ENCODE measurements at regions not wholly inside any gene's neighbourhood (a gene's known extent, or its start where the extent isn't known, plus 50 kb on each side); places are given as distances from the start of the nearest gene placed in this dataset.

DNA sequence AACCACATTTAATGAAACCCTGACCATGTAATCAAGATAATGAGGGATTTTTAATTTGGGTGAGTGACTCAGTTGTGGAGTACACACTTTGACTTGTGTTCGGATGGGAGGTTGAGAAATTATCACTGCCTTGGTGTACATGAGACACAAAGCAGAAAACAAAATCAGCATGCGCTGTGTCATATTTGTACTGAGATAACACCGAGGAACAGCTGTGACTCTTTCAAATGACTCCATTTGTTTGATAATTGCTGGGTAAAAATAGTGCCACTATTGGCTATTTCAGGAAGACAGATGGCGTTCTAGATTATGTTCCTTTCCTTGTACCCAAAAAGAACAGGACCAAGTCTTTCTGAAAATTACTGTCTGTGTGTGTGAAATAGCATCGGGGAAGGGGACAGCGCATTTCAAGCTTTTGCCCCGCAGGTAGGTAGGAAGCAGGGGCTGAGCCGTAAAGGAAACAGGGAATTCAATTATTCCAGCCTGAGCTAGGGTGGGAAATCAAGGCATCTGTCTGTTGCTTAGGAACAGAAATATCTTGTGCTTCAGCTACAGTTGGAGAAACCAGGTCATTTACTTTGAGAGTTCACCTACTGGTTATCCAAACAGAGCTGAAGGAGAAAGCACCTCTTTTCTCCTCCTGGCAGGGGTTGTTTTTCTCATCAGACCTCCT is 114.3 kb downstream of the SNAPC1 start:
- Mint-ChIP-seq H3K36me3 (ENCODE audit: low read depth) (no peaks in the 10 kb centered on the region), H3K27me3 (ENCODE audit: low read depth, poor library complexity) (peaks cover 13% of the 10 kb centered on the region), H3K27ac (no peak overlapping the region), H3K9me3 (peaks cover 1% of the 10 kb centered on the region), H3K4me1 (peaks cover 14% of the 10 kb centered on the region), H3K4me3 (no peak overlapping the region)
- no peak for DNase-seq
- no peak for TF ChIP-seq CTCF (IDR thresholded peaks at IDR 0.05)

DNA sequence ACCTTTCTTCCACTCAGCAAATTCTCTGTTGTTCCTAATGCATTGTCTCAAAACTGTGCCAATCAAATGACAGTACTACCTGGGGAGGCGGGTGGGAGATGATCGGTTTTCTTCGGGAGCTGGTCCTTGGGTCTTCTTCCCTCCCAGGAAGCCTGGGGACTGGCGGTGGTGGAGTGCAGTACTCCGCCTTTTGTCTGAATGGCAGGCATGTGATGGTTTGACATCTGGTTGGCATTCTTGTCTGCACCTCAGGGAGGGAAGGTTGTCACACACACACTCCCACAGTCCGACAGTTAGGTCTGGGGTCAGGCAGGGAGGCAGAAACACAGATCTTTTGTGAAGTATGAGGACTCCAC is 114.8 kb downstream of the SNAPC1 start:
- no peak for TF ChIP-seq CTCF (IDR thresholded peaks at IDR 0.05)
- Mint-ChIP-seq H3K27ac (no peak overlapping the region), H3K36me3 (ENCODE audit: low read depth) (no peaks in the 10 kb centered on the region), H3K27me3 (ENCODE audit: low read depth, poor library complexity) (peaks cover 13% of the 10 kb centered on the region), H3K9me3 (no peaks in the 10 kb centered on the region), H3K4me3 (no peak overlapping the region), H3K4me1 (peaks cover 14% of the 10 kb centered on the region)
- no peak for DNase-seq

- H3K4me3 Mint-ChIP-seq = no peak overlapping the region
- no peaks in the 10 kb centered on the region for H3K9me3 Mint-ChIP-seq
- TF ChIP-seq CTCF (IDR thresholded peaks at IDR 0.05) = no peak
- no peak for DNase-seq
- H3K27me3 Mint-ChIP-seq (ENCODE audit: low read depth, poor library complexity) = peaks cover 13% of the 10 kb centered on the region
- H3K27ac Mint-ChIP-seq = no peak overlapping the region
- H3K4me1 Mint-ChIP-seq = peaks cover 14% of the 10 kb centered on the region
- H3K36me3 Mint-ChIP-seq (ENCODE audit: low read depth) = no peaks in the 10 kb centered on the region
These were observed 115.5 kb downstream of the SNAPC1 start for GRCh38 chr14:61877768-61878167.

DNA sequence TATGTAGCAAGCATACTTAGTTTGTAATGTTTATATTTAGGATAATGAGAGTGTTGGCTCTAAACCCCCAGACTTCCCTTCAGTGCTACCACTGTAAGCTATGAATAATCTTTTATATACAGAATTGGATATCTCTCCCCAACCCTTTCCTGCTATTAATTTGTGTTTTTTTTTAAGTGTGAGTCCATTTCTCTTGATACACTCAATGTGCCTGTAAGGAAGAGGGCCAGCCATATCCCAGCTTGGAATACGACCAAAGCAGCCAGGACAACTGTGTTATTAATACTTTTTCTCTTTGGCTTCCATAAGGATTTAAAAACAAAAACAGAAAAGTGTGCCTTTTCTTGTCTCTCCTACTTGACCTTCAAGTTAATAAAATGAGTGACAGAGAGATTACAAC is 116.7 kb downstream of the SNAPC1 start:
- Mint-ChIP-seq H3K4me1 (peaks cover 14% of the 10 kb centered on the region), H3K36me3 (ENCODE audit: low read depth) (no peaks in the 10 kb centered on the region)

DNA sequence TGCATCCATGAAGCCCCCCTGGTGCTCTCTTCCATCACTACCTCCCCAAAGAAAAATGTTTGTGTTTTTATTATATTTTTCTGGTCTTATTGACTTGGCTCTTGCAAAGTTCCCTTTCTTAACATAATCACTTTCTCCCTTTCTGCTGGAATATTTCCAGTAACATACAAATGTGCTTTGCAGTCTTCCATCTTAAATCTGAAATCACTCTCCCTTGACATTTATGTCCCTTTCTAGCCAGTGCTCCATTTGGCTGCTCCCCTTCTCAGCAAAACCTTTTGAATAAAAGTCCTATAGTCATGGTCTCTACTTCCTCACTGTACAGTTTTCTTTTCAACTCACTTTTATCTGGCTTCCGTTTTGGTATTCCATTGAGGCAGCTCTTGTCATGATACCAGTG is 118.8 kb downstream of the SNAPC1 start:
- Mint-ChIP-seq H3K36me3 (ENCODE audit: low read depth) (no peaks in the 10 kb centered on the region), H3K27me3 (ENCODE audit: low read depth, poor library complexity) (peaks cover 8% of the 10 kb centered on the region), H3K27ac (no peak overlapping the region), H3K4me1 (peaks cover 14% of the 10 kb centered on the region), H3K9me3 (peaks cover 5% of the 10 kb centered on the region), H3K4me3 (no peak overlapping the region)
- DNase-seq = no peak
- TF ChIP-seq CTCF (IDR thresholded peaks at IDR 0.05) = no peak

More for the DNA sequence above, 116.7 kb downstream of the SNAPC1 start:
- Mint-ChIP-seq H3K4me3 (no peak overlapping the region), H3K27ac (no peak overlapping the region), H3K27me3 (ENCODE audit: low read depth, poor library complexity) (peaks cover 14% of the 10 kb centered on the region), H3K9me3 (peaks cover 5% of the 10 kb centered on the region)
- no peak for DNase-seq
- TF ChIP-seq CTCF (IDR thresholded peaks at IDR 0.05) = no peak

GRCh38 chr14:61884711-61885110 is 122.5 kb downstream of the SNAPC1 start:
- peaks cover 5% of the 10 kb centered on the region for H3K9me3 Mint-ChIP-seq
- H3K4me1 Mint-ChIP-seq = no peaks in the 10 kb centered on the region
- peaks cover 8% of the 10 kb centered on the region for H3K27me3 Mint-ChIP-seq (ENCODE audit: low read depth, poor library complexity)
- H3K4me3 Mint-ChIP-seq = no peak overlapping the region
- no peak for TF ChIP-seq CTCF (IDR thresholded peaks at IDR 0.05)
- no peaks in the 10 kb centered on the region for H3K36me3 Mint-ChIP-seq (ENCODE audit: low read depth)
- DNase-seq = no peak
- H3K27ac Mint-ChIP-seq = no peak overlapping the region
